Adipocyte (in vitro differentiated cells): ENCODE measurements at regions not wholly inside any gene's neighbourhood (a gene's known extent, or its start where the extent isn't known, plus 50 kb on each side); places are given as distances from the start of the nearest gene placed in this dataset.
A peak's percentile ranks its signal among the peaks of the same experiment; 100 is the strongest.
"Not testable (repeated sequence)": the region's sequence is repeated elsewhere in the genome, so short reads cannot be mapped to it uniquely, and the experiment has no call there.

Source experiments
- DNase-seq: peaks from one replicate; pipeline ENCODE4 v3.0.0-alpha.2; 2015; ENCODE audit warnings: low read depth
- H3K27me3 ChIP-seq: replicated peaks from 2 replicates; pipeline ENCODE4 v1.7.0; 2013; ENCODE audit warnings: mild to moderate bottlenecking, low read length, moderate library complexity; ENCODE audit not compliant: control insufficient read depth, insufficient read depth
- H3K36me3 ChIP-seq: 2 replicates; pipeline ENCODE4 v1.7.0; 2013; ENCODE audit warnings: low read length, mild to moderate bottlenecking, moderate library complexity; ENCODE audit not compliant: control insufficient read depth, insufficient read depth, severe bottlenecking
- H3K4me1 ChIP-seq: 2 replicates; pipeline ENCODE4 v1.7.0; 2013; ENCODE audit warnings: mild to moderate bottlenecking, low read length, moderate library complexity; ENCODE audit not compliant: control insufficient read depth, insufficient read depth
- H3K4me3 ChIP-seq: 2 replicates; pipeline ENCODE4 v1.7.0; 2013; ENCODE audit warnings: mild to moderate bottlenecking, low read length, moderate library complexity
- H3K9ac ChIP-seq: 2 replicates; pipeline ENCODE4 v1.7.0; 2013; ENCODE audit warnings: mild to moderate bottlenecking, low read length, moderate library complexity
- H3K9me3 ChIP-seq: 2 replicates; pipeline ENCODE4 v1.7.0; 2013; ENCODE audit warnings: mild to moderate bottlenecking, low read length, moderate library complexity; ENCODE audit not compliant: control insufficient read depth

- Histone ChIP-seq H3K9me3 (no peaks in the 10 kb centered on the region), H3K4me1 (peaks cover 11% of the 10 kb centered on the region), H3K9ac (no peak overlapping the region), H3K4me3 (no peak overlapping the region), H3K27me3 (no peaks in the 10 kb centered on the region), H3K36me3 (no peaks in the 10 kb centered on the region)
- DNase-seq = peak; percentile 66
Observed at GRCh38 chr12:25615119-25615518, 62.0 kb upstream of the LMNTD1 start.

GRCh38 chr12:25616286-25616685, 63.2 kb upstream of the LMNTD1 start:
- no peaks in the 10 kb centered on the region for H3K9me3 ChIP-seq
- H3K27me3 ChIP-seq = no peaks in the 10 kb centered on the region
- H3K4me1 ChIP-seq = peaks cover 11% of the 10 kb centered on the region
- no peak for DNase-seq
- H3K9ac ChIP-seq = no peak overlapping the region
- H3K4me3 ChIP-seq = no peak overlapping the region
- no peaks in the 10 kb centered on the region for H3K36me3 ChIP-seq

GRCh38 chr12:25617991-25618390, 64.9 kb upstream of the LMNTD1 start:
- peaks cover 11% of the 10 kb centered on the region for H3K4me1 ChIP-seq
- no peak overlapping the region for H3K4me3 ChIP-seq
- H3K9ac ChIP-seq = no peak overlapping the region
- H3K9me3 ChIP-seq = no peaks in the 10 kb centered on the region
- no peaks in the 10 kb centered on the region for H3K36me3 ChIP-seq
- DNase-seq = no peak
- H3K27me3 ChIP-seq = no peaks in the 10 kb centered on the region

GRCh38 chr12:25623816-25624215, 70.7 kb upstream of the LMNTD1 start:
- Histone ChIP-seq H3K36me3 (no peaks in the 10 kb centered on the region), H3K9me3 (no peaks in the 10 kb centered on the region), H3K9ac (no peak overlapping the region), H3K4me1 (no peaks in the 10 kb centered on the region), H3K4me3 (no peak overlapping the region), H3K27me3 (no peaks in the 10 kb centered on the region)
- no peak for DNase-seq

- Histone ChIP-seq H3K27me3 (no peaks in the 10 kb centered on the region), H3K36me3 (no peaks in the 10 kb centered on the region), H3K4me1 (no peaks in the 10 kb centered on the region), H3K9me3 (no peaks in the 10 kb centered on the region), H3K4me3 (no peak overlapping the region), H3K9ac (no peak overlapping the region)
- DNase-seq = peak; percentile 28
Observed at GRCh38 chr12:25625146-25625545, 72.1 kb upstream of the LMNTD1 start.

- H3K36me3 ChIP-seq = no peaks in the 10 kb centered on the region
- no peak for DNase-seq
- H3K9ac ChIP-seq = no peak overlapping the region
- H3K27me3 ChIP-seq = no peaks in the 10 kb centered on the region
- no peak overlapping the region for H3K4me3 ChIP-seq
- H3K4me1 ChIP-seq = no peaks in the 10 kb centered on the region
- no peaks in the 10 kb centered on the region for H3K9me3 ChIP-seq
Observed at GRCh38 chr12:25629341-25629740, 76.3 kb upstream of the LMNTD1 start.

- not testable (repeated sequence) for H3K36me3 ChIP-seq, H3K4me3 ChIP-seq, H3K4me1 ChIP-seq, H3K27me3 ChIP-seq, H3K9ac ChIP-seq, DNase-seq, H3K9me3 ChIP-seq
Observed at GRCh38 chr12:25630735-25631515, 77.8 kb upstream of the LMNTD1 start.

GRCh38 chr12:25633149-25633548, 80.1 kb upstream of the LMNTD1 start:
- not testable (repeated sequence) for H3K9me3 ChIP-seq, H3K36me3 ChIP-seq, H3K4me3 ChIP-seq, H3K9ac ChIP-seq, DNase-seq, H3K4me1 ChIP-seq, H3K27me3 ChIP-seq

- DNase-seq = no peak
- Histone ChIP-seq H3K27me3 (no peaks in the 10 kb centered on the region), H3K9me3 (no peaks in the 10 kb centered on the region), H3K4me1 (no peaks in the 10 kb centered on the region), H3K9ac (no peak overlapping the region), H3K4me3 (no peak overlapping the region), H3K36me3 (no peaks in the 10 kb centered on the region)
Observed at GRCh38 chr12:25637752-25638151, 84.7 kb upstream of the LMNTD1 start.

GRCh38 chr12:25639406-25639805, 86.3 kb upstream of the LMNTD1 start:
- no peaks in the 10 kb centered on the region for H3K27me3 ChIP-seq
- no peak overlapping the region for H3K9ac ChIP-seq
- no peak for DNase-seq
- H3K4me3 ChIP-seq = no peak overlapping the region
- H3K9me3 ChIP-seq = no peaks in the 10 kb centered on the region
- no peaks in the 10 kb centered on the region for H3K4me1 ChIP-seq
- H3K36me3 ChIP-seq = no peaks in the 10 kb centered on the region

GRCh38 chr12:25644979-25645378, 91.9 kb upstream of the LMNTD1 start:
- DNase-seq = peak; percentile 73
- Histone ChIP-seq H3K9me3 (no peaks in the 10 kb centered on the region), H3K36me3 (no peaks in the 10 kb centered on the region), H3K4me1 (peaks cover 11% of the 10 kb centered on the region), H3K4me3 (no peak overlapping the region), H3K27me3 (no peaks in the 10 kb centered on the region), H3K9ac (no peak overlapping the region)

GRCh38 chr12:25645427-25645826, 92.3 kb upstream of the LMNTD1 start:
- Histone ChIP-seq H3K36me3 (no peaks in the 10 kb centered on the region), H3K27me3 (no peaks in the 10 kb centered on the region)
- DNase-seq = no peak

More at GRCh38 chr12:25645427-25645826, 92.3 kb upstream of the LMNTD1 start:
- Histone ChIP-seq H3K9me3 (no peaks in the 10 kb centered on the region), H3K9ac (no peak overlapping the region), H3K4me3 (no peak overlapping the region), H3K4me1 (peaks cover 11% of the 10 kb centered on the region)
